Upper lobe of left lung (tissue), 6 donors: ENCODE measurements at regions not wholly inside any gene's neighbourhood (a gene's known extent, or its start where the extent isn't known, plus 50 kb on each side); places are given as distances from the start of the nearest gene placed in this dataset.

Source experiments
- ATAC-seq, 2 donors: fragments of 200-7000 bp; cut with Tn5 transposase; one replicate each; pipeline ENCODE4 v1.9.1; 2022; ENCODE audit warnings: mild to moderate bottlenecking in 2 of 2, moderate library complexity in 2 of 2; ENCODE audit not compliant: low FRiP score in 2 of 2
- DNase-seq, 2 donors: peaks; one replicate each; pipeline ENCODE4 v3.0.0-alpha.2; 2019 to 2020
- H3K27ac ChIP-seq, 4 donors: fragments of 200-600 bp; sonication (generic); one replicate each; pipeline ENCODE4 v1.5.1; 2016 to 2019
- H3K27me3 ChIP-seq, 4 donors: fragments of 200-600 bp; sonication (generic); one replicate each; pipeline ENCODE4 v1.5.1; 2017 to 2019
- H3K36me3 ChIP-seq, 4 donors: fragments of 200-600 bp; sonication (generic); one replicate each; pipeline ENCODE4 v1.5.1; 2016 to 2019
- H3K4me1 ChIP-seq, 4 donors: fragments of 200-600 bp; sonication (generic); one replicate each; pipeline ENCODE4 v1.5.1; 2018 to 2019
- H3K4me3 ChIP-seq, 4 donors: fragments of 200-600 bp; sonication (generic); one replicate each; pipeline ENCODE4 v1.5.1; 2017 to 2019; ENCODE audit warnings: mild to moderate bottlenecking in 2 of 4, moderate library complexity in 1 of 4
- H3K9me3 ChIP-seq, 4 donors: fragments of 200-600 bp; sonication (generic); one replicate each; pipeline ENCODE4 v1.5.1; 2018 to 2019
- CTCF ChIP-seq, 6 experiments: fragments of 450-650 bp in 4 of 6; fragments of 200-600 bp in 2 of 6; sonication (generic) in 2 of 6; IDR thresholded peaks; one replicate each; pipeline ENCODE4 v1.5.1; 2016 to 2019; ENCODE audit warnings: antibody characterized with exemption in 6 of 6
- EP300 ChIP-seq, 4 donors: sonication (generic); formaldehyde crosslinking; IDR thresholded peaks; one replicate each; pipeline ENCODE4 v1.5.1; 2017; ENCODE audit warnings: antibody characterized with exemption in 4 of 4, control low read depth in 2 of 4
- POLR2A ChIP-seq, 4 donors: fragments of 450-650 bp; IDR thresholded peaks; one replicate each; pipeline ENCODE4 v1.5.1; 2016 to 2017; ENCODE audit warnings: antibody characterized with exemption in 4 of 4, mild to moderate bottlenecking in 2 of 4
- POLR2AphosphoS5 ChIP-seq, 2 donors: sonication (generic); formaldehyde crosslinking; IDR thresholded peaks; one replicate each; pipeline ENCODE4 v1.5.1; 2017; ENCODE audit warnings: antibody characterized with exemption in 2 of 2
- whole genome bisulfite sequencing, 2 donors: methylation state at CpG; one replicate each; pipeline ENCODE4 v1.1.5; 2017 to 2018; 5-methylcytosine and 5-hydroxymethylcytosine counted together
- donor health status: DM: no; HTN: no; CAD: no; lungs with moderate emphysema.
- donor health status: DM: no; HTN: yes; CAD: no; lungs with severe emphysema.

- DNase-seq, result no peak
- no peaks in the 10 kb centered on the region for H3K36me3 ChIP-seq
- H3K9me3 ChIP-seq, result no peaks in the 10 kb centered on the region
- peaks cover 0 to 7% (median 0%) of the 10 kb centered on the region in 4 donors for H3K4me1 ChIP-seq
- H3K27ac ChIP-seq, result no peak overlapping the region
- ATAC-seq, result no peak
- 82 to 84% methylated on average over 4 of the region's 4 CpGs for WGBS, 2 donors
- H3K27me3 ChIP-seq, result no peaks in the 10 kb centered on the region
- no peak overlapping the region for H3K4me3 ChIP-seq
- TF ChIP-seq EP300 (IDR thresholded peaks at IDR 0.05) (no peak), CTCF (IDR thresholded peaks at IDR 0.05) (no peak), POLR2AphosphoS5 (IDR thresholded peaks at IDR 0.05) (no peak), POLR2A (IDR thresholded peaks at IDR 0.05) (no peak)
Observed at GRCh38 chr2:16019617-16020351, 79.4 kb downstream of the MYCN start.

GRCh38 chr2:16019060-16019480, 78.7 kb downstream of the MYCN start:
- H3K4me1 ChIP-seq, result peaks cover 0 to 11% (median 1%) of the 10 kb centered on the region in 4 donors
- no peak overlapping the region for H3K4me3 ChIP-seq
- DNase-seq (no peak), ATAC-seq (no peak)
- no peak overlapping the region for H3K27ac ChIP-seq
- no peak for TF ChIP-seq EP300 (IDR thresholded peaks at IDR 0.05)
- TF ChIP-seq POLR2A (IDR thresholded peaks at IDR 0.05), result no peak
- no peak for TF ChIP-seq CTCF (IDR thresholded peaks at IDR 0.05)
- no peak for TF ChIP-seq POLR2AphosphoS5 (IDR thresholded peaks at IDR 0.05)
- H3K36me3 ChIP-seq, result no peaks in the 10 kb centered on the region
- 92 to 96% methylated on average over 6 of the region's 6 CpGs for WGBS, 2 donors
- no peaks in the 10 kb centered on the region for H3K9me3 ChIP-seq
- no peaks in the 10 kb centered on the region for H3K27me3 ChIP-seq

- no peak for DNase-seq
- WGBS, 2 donors, result 94 to 95% methylated on average over 12 to 13 of the region's 13 CpGs
Observed at GRCh38 chr2:16018277-16019059, 78.1 kb downstream of the MYCN start.

GRCh38 chr2:16016282-16016681, 75.9 kb downstream of the MYCN start:
- H3K36me3 ChIP-seq, result no peaks in the 10 kb centered on the region
- H3K4me1 ChIP-seq, result peaks cover 7 to 22% (median 18%) of the 10 kb centered on the region in 4 donors
- H3K4me3 ChIP-seq, result no peak overlapping the region
- ATAC-seq (no peak), DNase-seq (no peak)
- peaks cover 0 to 7% (median 0%) of the 10 kb centered on the region in 4 donors for H3K27me3 ChIP-seq
- TF ChIP-seq CTCF (IDR thresholded peaks at IDR 0.05), result no peak
- TF ChIP-seq POLR2AphosphoS5 (IDR thresholded peaks at IDR 0.05), result no peak
- TF ChIP-seq POLR2A (IDR thresholded peaks at IDR 0.05), result no peak
- no peak for TF ChIP-seq EP300 (IDR thresholded peaks at IDR 0.05)
- H3K9me3 ChIP-seq, result no peaks in the 10 kb centered on the region
- H3K27ac ChIP-seq, result no peak overlapping the region
- WGBS, 2 donors, result 100% methylated on average over 1 of the region's 1 CpG

More at GRCh38 chr2:16018277-16019059, 78.1 kb downstream of the MYCN start:
- peaks cover 0 to under 1% (median 0%) of the 10 kb centered on the region in 4 donors for H3K27me3 ChIP-seq
- ATAC-seq, result no peak
- H3K4me1 ChIP-seq, result peaks cover 3 to 17% (median 7%) of the 10 kb centered on the region in 4 donors
- H3K9me3 ChIP-seq, result no peaks in the 10 kb centered on the region
- H3K27ac ChIP-seq, result no peak overlapping the region
- no peak overlapping the region for H3K4me3 ChIP-seq
- no peaks in the 10 kb centered on the region for H3K36me3 ChIP-seq
- no peak for TF ChIP-seq POLR2A (IDR thresholded peaks at IDR 0.05)
- no peak for TF ChIP-seq EP300 (IDR thresholded peaks at IDR 0.05)
- no peak for TF ChIP-seq CTCF (IDR thresholded peaks at IDR 0.05)
- TF ChIP-seq POLR2AphosphoS5 (IDR thresholded peaks at IDR 0.05), result no peak
